ENCODE measurements at regions not wholly inside any gene's neighbourhood (a gene's known extent, or its start where the extent isn't known, plus 50 kb on each side); places are given as distances from the start of the nearest gene placed in this dataset.

- no peak for TF ChIP-seq CTCF (IDR thresholded peaks at IDR 0.05; ENCODE audit: low read depth, low read length)
- no peak for TF ChIP-seq EZH2phosphoT487 (IDR thresholded peaks at IDR 0.05; ENCODE audit: low read depth)
Measured at GRCh38 chrX:39377157-39377556, 575.9 kb downstream of the MID1IP1 start.

Data from OCI-LY3 (cell line).